AG04450 (cell line): ENCODE measurements at regions not wholly inside any gene's neighbourhood (a gene's known extent, or its start where the extent isn't known, plus 50 kb on each side); places are given as distances from the start of the nearest gene placed in this dataset.

Experiments used
- CTCF ChIA-PET: fragments of 300-600, 350-600 bp; formaldehyde crosslinking; extraction: SDS; loops from one replicate; lab custom pipeline; 2022; ENCODE audit warnings: antibody characterized with exemption, inconsistent platforms; lab: Charles Lee
- POLR2A ChIA-PET: fragments of 350-600 bp; formaldehyde crosslinking; extraction: SDS; loops from one replicate; lab custom pipeline; 2021; ENCODE audit warnings: antibody characterized with exemption, inconsistent platforms; lab: Yijun Ruan, JAX
- DNase-seq: peaks from one replicate; pipeline ENCODE4 v3.0.0-alpha.2; 2011; ENCODE audit warnings: low read depth, low spot score
- H3K27ac ChIP-seq: one replicate; pipeline ENCODE4 v1.5.1; 2012; ENCODE audit warnings: low read depth, low read length, control low read depth
- H3K27me3 ChIP-seq: one replicate; pipeline ENCODE4 v1.6.0; 2012; ENCODE audit warnings: low read length; ENCODE audit not compliant: control insufficient read depth, insufficient read depth
- H3K4me3 ChIP-seq: 2 replicates; pipeline ENCODE4 v1.5.1; 2011; ENCODE audit warnings: mild to moderate bottlenecking, low read depth, low read length, control low read depth
- H3K9me3 ChIP-seq: 2 replicates; pipeline ENCODE4 v1.5.1; 2012; ENCODE audit warnings: low read length; ENCODE audit not compliant: control insufficient read depth, insufficient read depth
- CTCF ChIP-seq: IDR thresholded peaks from 2 replicates; pipeline ENCODE4 v1.5.1; 2011; ENCODE audit warnings: low read depth, low read length, control low read depth, inconsistent platforms

- POLR2A ChIA-PET, result no interaction called here
- CTCF ChIA-PET, result no interaction called here
- no peak for TF ChIP-seq CTCF
- no peak for DNase-seq
- Histone ChIP-seq H3K27me3 (no peaks in the 10 kb centered on the region), H3K9me3 (no peaks in the 10 kb centered on the region), H3K27ac (no peak overlapping the region), H3K4me3 (no peak overlapping the region)
These were observed 241.5 kb upstream of the FBXO33 start for GRCh38 chr14:39673734-39674133.

GRCh38 chr14:39673270-39673711 is 241.1 kb upstream of the FBXO33 start:
- Histone ChIP-seq H3K27ac (no peak overlapping the region), H3K4me3 (no peak overlapping the region), H3K9me3 (no peaks in the 10 kb centered on the region), H3K27me3 (no peaks in the 10 kb centered on the region)
- TF ChIP-seq CTCF, result no peak
- CTCF ChIA-PET, result no interaction called here
- DNase-seq, result no peak
- POLR2A ChIA-PET, result no interaction called here

- no peak for TF ChIP-seq CTCF
- ChIA-PET POLR2A (no interaction called here), CTCF (no interaction called here)
- no peak overlapping the region for H3K4me3 ChIP-seq
- H3K27me3 ChIP-seq, result no peaks in the 10 kb centered on the region
- DNase-seq, result no peak
- no peak overlapping the region for H3K27ac ChIP-seq
- peaks cover 6% of the 10 kb centered on the region; the same call in 1 of the 2 replicates for H3K9me3 ChIP-seq
These were observed 236.2 kb upstream of the FBXO33 start for GRCh38 chr14:39668449-39668848.

GRCh38 chr14:39666386-39666785 is 234.2 kb upstream of the FBXO33 start:
- POLR2A ChIA-PET, result no interaction called here
- no peak overlapping the region for H3K27ac ChIP-seq
- peaks cover 6% of the 10 kb centered on the region; the same call in 1 of the 2 replicates for H3K9me3 ChIP-seq
- TF ChIP-seq CTCF, result no peak
- CTCF ChIA-PET, result no interaction called here
- no peak for DNase-seq
- no peaks in the 10 kb centered on the region for H3K27me3 ChIP-seq
- no peak overlapping the region for H3K4me3 ChIP-seq

GRCh38 chr14:39665075-39665475 is 232.8 kb upstream of the FBXO33 start:
- TF ChIP-seq CTCF, result no peak
- H3K4me3 ChIP-seq, result no peak overlapping the region
- DNase-seq, result no peak
- H3K9me3 ChIP-seq, result peaks cover 6% of the 10 kb centered on the region; the same call in 1 of the 2 replicates
- ChIA-PET POLR2A (no interaction called here), CTCF (no interaction called here)
- H3K27ac ChIP-seq, result no peak overlapping the region
- H3K27me3 ChIP-seq, result no peaks in the 10 kb centered on the region
